T-helper 1 cell (primary cell): ENCODE measurements at regions not wholly inside any gene's neighbourhood (a gene's known extent, or its start where the extent isn't known, plus 50 kb on each side); places are given as distances from the start of the nearest gene placed in this dataset.
"Not testable (repeated sequence)": the region's sequence is repeated elsewhere in the genome, so short reads cannot be mapped to it uniquely, and the experiment has no call there.

ENCODE experiments used
- DNase-seq, 5 donors: peaks; one replicate each; pipeline ENCODE4 v3.0.0-alpha.2; 2012 to 2020

GRCh38 chr5:167051402-167051768 lies 1240.1 kb upstream of the WWC1 start:
- DNase-seq = no peak

- DNase-seq = no peak
Measured at GRCh38 chr5:167052791-167053190, 1238.7 kb upstream of the WWC1 start.

- DNase-seq = no peak
Measured at GRCh38 chr5:167057665-167058064, 1233.8 kb upstream of the WWC1 start.

GRCh38 chr5:167061695-167062094 lies 1229.8 kb upstream of the WWC1 start:
- DNase-seq = no peak

GRCh38 chr5:167063116-167063515 lies 1228.3 kb upstream of the WWC1 start:
- no peak for DNase-seq

- DNase-seq = no peak
Measured at GRCh38 chr5:167063788-167064187, 1227.7 kb upstream of the WWC1 start.

- DNase-seq = no peak
Measured at GRCh38 chr5:167064198-167064776, 1227.2 kb upstream of the WWC1 start.

GRCh38 chr5:167065794-167066193 lies 1225.7 kb upstream of the WWC1 start:
- no peak for DNase-seq

GRCh38 chr5:167071981-167072610 lies 1219.3 kb upstream of the WWC1 start:
- DNase-seq = no peak

- DNase-seq = no peak
Measured at GRCh38 chr5:167081561-167081960, 1209.9 kb upstream of the WWC1 start.

GRCh38 chr5:167096816-167097215 lies 1194.6 kb upstream of the WWC1 start:
- no peak for DNase-seq

- no peak for DNase-seq
Measured at GRCh38 chr5:167104351-167104750, 1187.1 kb upstream of the WWC1 start.

- no peak for DNase-seq
Measured at GRCh38 chr5:167105941-167106340, 1185.5 kb upstream of the WWC1 start.

- no peak for DNase-seq
Measured at GRCh38 chr5:167107684-167108083, 1183.8 kb upstream of the WWC1 start.

- not testable (repeated sequence) for DNase-seq
Measured at GRCh38 chr5:167108266-167108665, 1183.2 kb upstream of the WWC1 start.

- DNase-seq = no peak
Measured at GRCh38 chr5:167112556-167112955, 1178.9 kb upstream of the WWC1 start.

GRCh38 chr5:167122267-167122666 lies 1169.2 kb upstream of the WWC1 start:
- no peak for DNase-seq

GRCh38 chr5:167123126-167123525 lies 1168.3 kb upstream of the WWC1 start:
- no peak for DNase-seq

- no peak for DNase-seq
Measured at GRCh38 chr5:167128581-167128980, 1162.9 kb upstream of the WWC1 start.

- DNase-seq = no peak
Measured at GRCh38 chr5:167140548-167141291, 1150.7 kb upstream of the WWC1 start.

GRCh38 chr5:167143716-167144115 lies 1147.7 kb upstream of the WWC1 start:
- DNase-seq = no peak

GRCh38 chr5:167145841-167146240 lies 1145.6 kb upstream of the WWC1 start:
- no peak for DNase-seq

- no peak for DNase-seq
Measured at GRCh38 chr5:167147879-167148278, 1143.6 kb upstream of the WWC1 start.

- DNase-seq = no peak
Measured at GRCh38 chr5:167150661-167151060, 1140.8 kb upstream of the WWC1 start.
